ENCODE measurements at regions not wholly inside any gene's neighbourhood (a gene's known extent, or its start where the extent isn't known, plus 50 kb on each side); places are given as distances from the start of the nearest gene placed in this dataset.

- TF ChIP-seq TCF4 (CRISPR knock-in tag; IDR thresholded peaks at IDR 0.05; ENCODE audit: borderline replicate concordance) (no peak), ISL1 (CRISPR knock-in tag; IDR thresholded peaks at IDR 0.05) (no peak), SNAI2 (CRISPR knock-in tag; IDR thresholded peaks at IDR 0.05) (no peak), ZNF8 (CRISPR knock-in tag; IDR thresholded peaks at IDR 0.05) (no peak), BACH2 (CRISPR knock-in tag; IDR thresholded peaks at IDR 0.05; ENCODE audit: borderline replicate concordance) (no peak)
These were observed 276.6 kb downstream of the CMPK2 start (continued) for GRCh38 chr2:6589150-6589549.

- ATAC-seq = no peak
- TF ChIP-seq ZNF565 (CRISPR knock-in tag; conservative IDR thresholded peaks at IDR 0.05; ENCODE audit: low read depth) (no peak), ZNF8 (CRISPR knock-in tag; IDR thresholded peaks at IDR 0.05) (no peak), TOX (CRISPR knock-in tag; IDR thresholded peaks at IDR 0.05; ENCODE audit: borderline replicate concordance) (no peak), GLIS3 (CRISPR knock-in tag; IDR thresholded peaks at IDR 0.05) (no peak)
These were observed 275.3 kb downstream of the CMPK2 start for GRCh38 chr2:6590442-6590841.

DNA sequence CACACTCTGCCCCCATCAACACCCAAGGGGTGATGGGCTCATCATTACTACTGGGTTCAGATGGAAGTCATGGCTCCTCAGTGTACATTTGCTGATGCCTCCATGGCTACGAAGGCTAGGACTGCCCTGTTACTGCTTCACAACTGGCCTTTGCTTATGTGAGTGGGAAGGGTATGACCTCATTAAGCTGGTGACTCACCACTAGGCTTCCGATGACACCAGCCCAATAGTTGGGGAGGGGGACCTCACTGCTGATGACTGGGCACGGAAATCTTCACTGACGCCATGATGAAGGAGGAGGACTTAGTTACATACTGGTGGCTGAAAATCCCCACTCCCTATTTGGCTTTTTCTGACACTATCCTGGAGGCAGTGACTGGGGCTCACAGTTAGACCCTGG, 263.2 kb downstream of the CMPK2 start:
- no peak for ATAC-seq
- no peak for TF ChIP-seq PPARA (CRISPR knock-in tag; IDR thresholded peaks at IDR 0.05; ENCODE audit: borderline replicate concordance)
- TF ChIP-seq TSHZ2 (CRISPR knock-in tag; IDR thresholded peaks at IDR 0.05) = no peak
- TF ChIP-seq ISL1 (CRISPR knock-in tag; IDR thresholded peaks at IDR 0.05) = no peak
- no peak for TF ChIP-seq TOX (CRISPR knock-in tag; IDR thresholded peaks at IDR 0.05; ENCODE audit: borderline replicate concordance)
- TF ChIP-seq SNAI2 (CRISPR knock-in tag; IDR thresholded peaks at IDR 0.05) = no peak
- TF ChIP-seq CSDC2 (CRISPR knock-in tag; IDR thresholded peaks at IDR 0.05) = no peak
- TF ChIP-seq RARB (CRISPR knock-in tag; IDR thresholded peaks at IDR 0.05) = no peak
- no peak for TF ChIP-seq ZFP3 (CRISPR knock-in tag; IDR thresholded peaks at IDR 0.05)

DNA sequence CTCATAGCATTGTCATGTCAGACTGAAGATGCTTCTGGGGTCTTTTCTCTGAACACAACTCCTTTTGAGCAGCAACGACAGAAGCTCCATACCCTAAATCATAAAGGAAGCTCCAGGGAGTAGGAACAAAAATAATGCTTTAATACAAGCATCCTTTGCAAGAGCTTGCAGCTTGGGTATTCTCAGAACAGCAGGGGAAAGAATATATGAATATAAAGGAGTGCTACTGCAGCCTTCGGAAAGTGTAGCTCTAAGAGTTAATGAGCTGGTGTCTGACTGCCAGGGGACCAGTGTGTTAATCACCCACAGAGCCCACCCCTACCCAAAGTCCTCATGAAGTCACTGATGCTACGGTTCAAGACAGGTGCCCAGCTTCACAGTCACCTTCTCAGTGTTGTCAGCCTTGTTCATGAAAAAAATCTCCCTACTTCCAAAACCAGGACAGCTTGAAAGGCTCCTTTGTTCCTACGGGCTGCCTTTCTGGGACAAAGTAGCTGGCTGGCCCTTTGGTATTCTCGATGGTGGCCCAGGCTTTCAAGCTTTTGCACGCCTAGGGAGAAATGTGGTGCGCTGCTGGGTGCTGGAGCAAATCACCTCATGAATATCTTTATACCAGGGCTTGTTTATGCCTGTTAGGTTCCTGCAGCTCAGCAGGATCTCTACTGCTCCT, 259.7 kb downstream of the CMPK2 start:
- TF ChIP-seq ZC3H10 (CRISPR knock-in tag; IDR thresholded peaks at IDR 0.05) = no peak
- TF ChIP-seq CSDC2 (CRISPR knock-in tag; IDR thresholded peaks at IDR 0.05) = no peak
- TF ChIP-seq PPARA (CRISPR knock-in tag; IDR thresholded peaks at IDR 0.05; ENCODE audit: borderline replicate concordance) = no peak
- TF ChIP-seq TSHZ2 (CRISPR knock-in tag; IDR thresholded peaks at IDR 0.05) = no peak
- no peak for TF ChIP-seq TOX (CRISPR knock-in tag; IDR thresholded peaks at IDR 0.05; ENCODE audit: borderline replicate concordance)
- no peak for TF ChIP-seq ZNF8 (CRISPR knock-in tag; IDR thresholded peaks at IDR 0.05)
- TF ChIP-seq OSR1 (CRISPR knock-in tag; IDR thresholded peaks at IDR 0.05) = no peak
- TF ChIP-seq ARNTL (CRISPR knock-in tag; IDR thresholded peaks at IDR 0.05; ENCODE audit: borderline replicate concordance, low read depth) = no peak
- TF ChIP-seq, protein P1, sequence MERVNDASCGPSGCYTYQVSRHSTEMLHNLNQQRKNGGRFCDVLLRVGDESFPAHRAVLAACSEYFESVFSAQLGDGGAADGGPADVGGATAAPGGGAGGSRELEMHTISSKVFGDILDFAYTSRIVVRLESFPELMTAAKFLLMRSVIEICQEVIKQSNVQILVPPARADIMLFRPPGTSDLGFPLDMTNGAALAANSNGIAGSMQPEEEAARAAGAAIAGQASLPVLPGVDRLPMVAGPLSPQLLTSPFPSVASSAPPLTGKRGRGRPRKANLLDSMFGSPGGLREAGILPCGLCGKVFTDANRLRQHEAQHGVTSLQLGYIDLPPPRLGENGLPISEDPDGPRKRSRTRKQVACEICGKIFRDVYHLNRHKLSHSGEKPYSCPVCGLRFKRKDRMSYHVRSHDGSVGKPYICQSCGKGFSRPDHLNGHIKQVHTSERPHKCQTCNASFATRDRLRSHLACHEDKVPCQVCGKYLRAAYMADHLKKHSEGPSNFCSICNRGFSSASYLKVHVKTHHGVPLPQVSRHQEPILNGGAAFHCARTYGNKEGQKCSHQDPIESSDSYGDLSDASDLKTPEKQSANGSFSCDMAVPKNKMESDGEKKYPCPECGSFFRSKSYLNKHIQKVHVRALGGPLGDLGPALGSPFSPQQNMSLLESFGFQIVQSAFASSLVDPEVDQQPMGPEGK (CRISPR knock-in tag; IDR thresholded peaks at IDR 0.05; ENCODE audit: borderline replicate concordance) = no peak
- no peak for TF ChIP-seq ZFP30 (CRISPR knock-in tag; IDR thresholded peaks at IDR 0.05)
- no peak for TF ChIP-seq CSRNP3 (CRISPR knock-in tag; IDR thresholded peaks at IDR 0.05)
- TF ChIP-seq ISL1 (CRISPR knock-in tag; IDR thresholded peaks at IDR 0.05) = no peak
- no peak for ATAC-seq

All from SK-N-SH treated with all-trans-retinoic acid at 6 μM for 48 hours (cell line).